ENCODE measurements at regions not wholly inside any gene's neighbourhood (a gene's known extent, or its start where the extent isn't known, plus 50 kb on each side); places are given as distances from the start of the nearest gene placed in this dataset.

- no peak for DNase-seq (ENCODE audit: low read depth, low spot score)
- ChIA-PET POLR2A (no interaction called here), CTCF (no interaction called here)
- TF ChIP-seq CTCF (IDR thresholded peaks at IDR 0.05; ENCODE audit: insufficient read depth, low read length, missing control alignments), result no peak
- no peak overlapping the region for H3K4me3 ChIP-seq (ENCODE audit: low read depth, low read length)
Observed at GRCh38 chr19:29325241-29325975, 112.5 kb upstream of the UQCRFS1 start.

- no peak overlapping the region for H3K4me3 ChIP-seq (ENCODE audit: low read depth, low read length)
- ChIA-PET POLR2A (no interaction called here), CTCF (no interaction called here)
- no peak for TF ChIP-seq CTCF (IDR thresholded peaks at IDR 0.05; ENCODE audit: insufficient read depth, low read length, missing control alignments)
- DNase-seq (ENCODE audit: low read depth, low spot score), result no peak
Observed at GRCh38 chr19:29326351-29326750, 113.4 kb upstream of the UQCRFS1 start.

- ChIA-PET POLR2A (no interaction called here), CTCF (no interaction called here)
- TF ChIP-seq CTCF (IDR thresholded peaks at IDR 0.05; ENCODE audit: insufficient read depth, low read length, missing control alignments), result no peak
- H3K4me3 ChIP-seq (ENCODE audit: low read depth, low read length), result no peak overlapping the region
- no peak for DNase-seq (ENCODE audit: low read depth, low spot score)
Observed at GRCh38 chr19:29326849-29327840, 114.2 kb upstream of the UQCRFS1 start.

GRCh38 chr19:29328586-29328985 lies 115.6 kb upstream of the UQCRFS1 start:
- POLR2A ChIA-PET, result no interaction called here
- no peak overlapping the region for H3K4me3 ChIP-seq (ENCODE audit: low read depth, low read length)
- DNase-seq (ENCODE audit: low read depth, low spot score), result no peak
- CTCF ChIA-PET, result no interaction called here
- TF ChIP-seq CTCF (IDR thresholded peaks at IDR 0.05; ENCODE audit: insufficient read depth, low read length, missing control alignments), result no peak

GRCh38 chr19:29329460-29330134 lies 116.6 kb upstream of the UQCRFS1 start:
- H3K4me3 ChIP-seq (ENCODE audit: low read depth, low read length), result no peak overlapping the region
- no peak for TF ChIP-seq CTCF (IDR thresholded peaks at IDR 0.05; ENCODE audit: insufficient read depth, low read length, missing control alignments)
- DNase-seq (ENCODE audit: low read depth, low spot score), result no peak
- ChIA-PET CTCF (no interaction called here), POLR2A (no interaction called here)

- no peak for TF ChIP-seq CTCF (IDR thresholded peaks at IDR 0.05; ENCODE audit: insufficient read depth, low read length, missing control alignments)
- CTCF ChIA-PET, result no interaction called here
- POLR2A ChIA-PET, result no interaction called here
- no peak overlapping the region for H3K4me3 ChIP-seq (ENCODE audit: low read depth, low read length)
- no peak for DNase-seq (ENCODE audit: low read depth, low spot score)
Observed at GRCh38 chr19:29336425-29336824, 123.5 kb upstream of the UQCRFS1 start.

Measured in AG04449 (cell line).